HepG2 (cell line): ENCODE measurements at regions not wholly inside any gene's neighbourhood (a gene's known extent, or its start where the extent isn't known, plus 50 kb on each side); places are given as distances from the start of the nearest gene placed in this dataset.

Experiments used
- ATAC-seq: fragments of 200-7000 bp; cut with Tn5 transposase; 3 replicates; pipeline ENCODE4 v1.9.1; 2020; ENCODE audit warnings: mild to moderate bottlenecking, moderate library complexity
- BruUV-seq: library from RNA; stranded (reverse); fragments of 400-500 nt; replicated peaks from 2 replicates; lab custom pipeline; 2021; lab: Mats Ljungman, UMichigan
- CTCF ChIA-PET: fragments of 300-600 bp; formaldehyde crosslinking; extraction: SDS; loops from one replicate; lab custom pipeline; 2021; ENCODE audit warnings: low total read pairs, inconsistent platforms, low intra/inter-chr PET ratio; lab: Yijun Ruan, JAX
- POLR2A ChIA-PET: fragments of 350-600 bp; sonication (Branson Sonifier 250); formaldehyde crosslinking; loops from one replicate; lab custom pipeline; 2020; ENCODE audit warnings: antibody characterized with exemption, inconsistent platforms; lab: Yijun Ruan, JAX
- DNase-seq: peaks from one replicate; pipeline ENCODE4 v3.0.0-alpha.2; 2015; ENCODE audit warnings: low spot score
- FAIRE-seq: peaks from 3 replicates; lab custom pipeline; 2011; peaks lifted over from hg19 to GRCh38; lab: Jason Lieb, UNC
- H2AFZ ChIP-seq: one replicate; pipeline ENCODE4 v1.6.1; 2011; ENCODE audit warnings: low read length, inconsistent platforms
- H3K27ac ChIP-seq: fragments of 300-600 bp; 3 replicates; pipeline ENCODE4 v1.8.0; 2011; ENCODE audit warnings: mixed run types, mild to moderate bottlenecking, mixed read lengths, low read length, inconsistent platforms; ENCODE audit not compliant: insufficient read depth; ENCODE audit errors: extremely low read length
- H3K27me3 ChIP-seq, 2 experiments: fragments of 200-600 bp in 1 of 2; 2 replicates in 1 of 2; 3 replicates in 1 of 2; pipeline versions ENCODE4 v1.6.0 to v1.8.0; 2011; ENCODE audit warnings: low read length in 2 of 2, mild to moderate bottlenecking in 2 of 2, moderate library complexity in 2 of 2, inconsistent platforms in 1 of 2; ENCODE audit not compliant: insufficient read depth in 2 of 2, control insufficient read depth in 1 of 2
- H3K36me3 ChIP-seq, 2 experiments: fragments of 200-600 bp in 1 of 2; replicated peaks in 1 of 2; 2 replicates in 1 of 2; 3 replicates in 1 of 2; pipeline versions ENCODE4 v1.5.1 to v1.8.0; 2011; ENCODE audit warnings: low read length in 2 of 2, inconsistent platforms in 1 of 2; ENCODE audit not compliant: insufficient read depth in 2 of 2, control insufficient read depth in 1 of 2
- H3K4me1 ChIP-seq: 2 replicates; pipeline ENCODE4 v1.5.1; 2012; ENCODE audit warnings: low read length, inconsistent platforms; ENCODE audit not compliant: insufficient read depth
- H3K4me2 ChIP-seq: 2 replicates; pipeline ENCODE4 v1.6.0; 2011; ENCODE audit warnings: low read depth, low read length, inconsistent platforms
- H3K4me3 ChIP-seq, 3 experiments: fragments of 200-600 bp in 1 of 3; sonication (generic), shearing (Covaris generic) in 1 of 3; replicated peaks in 1 of 3; 2 replicates each; pipeline ENCODE4 v1.5.1; 2011 to 2016; ENCODE audit warnings: low read length in 3 of 3, inconsistent platforms in 2 of 3, low read depth in 2 of 3, mild to moderate bottlenecking in 2 of 3, control low read depth in 1 of 3, mixed read lengths in 1 of 3; ENCODE audit not compliant: insufficient read depth in 1 of 3
- H3K79me2 ChIP-seq: one replicate; pipeline ENCODE4 v1.6.1; 2011; ENCODE audit warnings: low read length, inconsistent platforms; ENCODE audit not compliant: insufficient read depth
- H3K9ac ChIP-seq: 2 replicates; pipeline ENCODE4 v1.6.0; 2011; ENCODE audit warnings: mild to moderate bottlenecking, low read depth, low read length, inconsistent platforms; ENCODE audit not compliant: insufficient read depth
- H3K9me3 ChIP-seq: 2 replicates; pipeline ENCODE4 v1.5.1; 2012; ENCODE audit warnings: mild to moderate bottlenecking, low read length
- H4K20me1 ChIP-seq: 2 replicates; pipeline ENCODE4 v1.6.0; 2011; ENCODE audit warnings: inconsistent platforms, mild to moderate bottlenecking, low read length, moderate library complexity; ENCODE audit not compliant: insufficient read depth
- ELF3 ChIP-seq: IDR thresholded peaks from 2 replicates; pipeline ENCODE4 v1.6.1; 2016; ENCODE audit warnings: missing genetic modification reagents, missing compliant biosample characterization
- MXI1 ChIP-seq: IDR thresholded peaks from 3 replicates; pipeline ENCODE4 v1.6.1; 2012; ENCODE audit warnings: low read depth, low read length, inconsistent platforms, borderline replicate concordance
- PCBP2 ChIP-seq: fragments of 200-400 bp; formaldehyde crosslinking; optimal IDR thresholded peaks from 2 replicates; pipeline ENCODE3; 2018; ENCODE audit warnings: low read length, low read depth; ENCODE audit not compliant: poor library complexity, severe bottlenecking
- PRDM4 ChIP-seq: sonication (generic); formaldehyde crosslinking; IDR thresholded peaks from 2 replicates; pipeline ENCODE4 v1.9.0; 2021; ENCODE audit warnings: missing genetic modification reagents, borderline replicate concordance
- REXO4 ChIP-seq: sonication (generic); formaldehyde crosslinking; IDR thresholded peaks from 2 replicates; pipeline ENCODE4 v1.8.0; 2022; ENCODE audit warnings: missing genetic modification reagents, mild to moderate bottlenecking, borderline replicate concordance
- SETDB1 ChIP-seq: sonication (generic); formaldehyde crosslinking; IDR thresholded peaks from 2 replicates; pipeline ENCODE4 v1.5.1; 2020; ENCODE audit warnings: missing genetic modification reagents, mild to moderate bottlenecking, borderline replicate concordance
- SMARCE1 ChIP-seq: fragments of 450-650 bp; IDR thresholded peaks from 2 replicates; pipeline ENCODE4 v1.6.1; 2017; ENCODE audit warnings: borderline replicate concordance
- U2AF2 ChIP-seq: fragments of 200-400 bp; formaldehyde crosslinking; IDR thresholded peaks from 2 replicates; pipeline ENCODE4 v1.6.1; 2017; ENCODE audit warnings: low read depth, mild to moderate bottlenecking, low read length
- ZHX1 ChIP-seq: sonication (generic); formaldehyde crosslinking; IDR thresholded peaks from 2 replicates; pipeline ENCODE4 v1.8.1; 2022; ENCODE audit warnings: low read depth, mild to moderate bottlenecking, missing genetic modification reagents
- ZNF143 ChIP-seq: sonication (generic); formaldehyde crosslinking; IDR thresholded peaks from 2 replicates; pipeline ENCODE4 v1.4.0; 2020; ENCODE audit warnings: missing genetic modification reagents
- ZNF337 ChIP-seq: sonication (generic); formaldehyde crosslinking; IDR thresholded peaks from 2 replicates; pipeline ENCODE4 v1.5.1; 2020; ENCODE audit warnings: missing genetic modification reagents, low read depth, mild to moderate bottlenecking, borderline replicate concordance
- WGBS: methylation state at CpG from one replicate; pipeline ENCODE4 v1.1.6; 2017; ENCODE audit warnings: low lambda C conversion rate; 5-methylcytosine and 5-hydroxymethylcytosine counted together
- in situ Hi-C: cut with HindIII; loops from 2 replicates; pipeline ENCODE4 v1.10.0; 2017; ENCODE audit warnings: low pct_unique_long_range_greater_than_20kb; ENCODE audit not compliant: extremely low pct_ligation_motif_present
- intact Hi-C: fragments of 100-400 bp; cut with micrococcal nuclease; formaldehyde crosslinking; loops from one replicate; pipeline ENCODE4 v1.10.0; 2022; ENCODE audit not compliant: unreplicated experiment

- Histone ChIP-seq H3K4me2 (no peak overlapping the region), H3K27me3 (peaks cover 0 to 3% of the 10 kb centered on the region in 2 experiments; a peak in 2 of 5 replicates), H3K4me3 (no peak overlapping the region), H3K27ac (no peak overlapping the region), H4K20me1 (no peaks in the 10 kb centered on the region), H3K4me1 (no peaks in the 10 kb centered on the region), H3K9ac (no peak overlapping the region), H3K36me3 (no peaks in the 10 kb centered on the region), H3K9me3 (no peaks in the 10 kb centered on the region), H3K79me2 (no peaks in the 10 kb centered on the region), H2AFZ (no peak overlapping the region)
- ChIA-PET CTCF (no interaction called here), POLR2A (no interaction called here)
- no peak for FAIRE-seq
- no peak for TF ChIP-seq ELF3 (CRISPR knock-in tag)
- no TSS peak for BruUV-seq
- intact Hi-C loops: no loop called here
- in situ Hi-C loops: loop anchor here (25.0 kb wide), 1 partner anchor 96 kb away; no protein-coding TSS in a partner anchor
- ATAC-seq: no peak
- WGBS: 3% methylated on average over 2 of the region's 2 CpGs
- DNase-seq: no peak
Measured at GRCh38 chr9:14383294-14383693, 69.4 kb upstream of the NFIB start.

GRCh38 chr9:14380061-14380836, 66.3 kb upstream of the NFIB start:
- Histone ChIP-seq H3K9ac (no peak overlapping the region), H3K9me3 (no peaks in the 10 kb centered on the region), H3K4me2 (no peak overlapping the region), H3K79me2 (no peaks in the 10 kb centered on the region), H2AFZ (no peak overlapping the region), H3K27ac (no peak overlapping the region), H3K4me1 (no peaks in the 10 kb centered on the region), H4K20me1 (no peaks in the 10 kb centered on the region), H3K27me3 (peaks cover 0 to 6% of the 10 kb centered on the region in 2 experiments; a peak in 2 of 5 replicates), H3K4me3 (no peak overlapping the region), H3K36me3 (no peaks in the 10 kb centered on the region)
- BruUV-seq: no TSS peak
- FAIRE-seq: no peak
- no peak for ATAC-seq
- in situ Hi-C loops: loop anchor here (25.0 kb wide), 1 partner anchor 93 kb away; no protein-coding TSS in a partner anchor
- 39% methylated on average over 3 of the region's 3 CpGs for whole genome bisulfite sequencing
- intact Hi-C loops: no loop called here
- DNase-seq: no peak
- ChIA-PET CTCF (no interaction called here), POLR2A (no interaction called here)
- no peak for TF ChIP-seq U2AF2
- no peak for TF ChIP-seq ZNF143 (CRISPR knock-in tag)
- no peak for TF ChIP-seq MXI1
- TF ChIP-seq PRDM4 (CRISPR knock-in tag): no peak
- TF ChIP-seq REXO4 (CRISPR knock-in tag): no peak
- TF ChIP-seq SMARCE1: no peak
- no peak for TF ChIP-seq ZNF337 (CRISPR knock-in tag)
- TF ChIP-seq SETDB1 (CRISPR knock-in tag): no peak
- TF ChIP-seq PCBP2: no peak
- no peak for TF ChIP-seq ZHX1 (CRISPR knock-in tag)
